T-helper 17 cell (primary cell): ENCODE measurements at regions not wholly inside any gene's neighbourhood (a gene's known extent, or its start where the extent isn't known, plus 50 kb on each side); places are given as distances from the start of the nearest gene placed in this dataset.
"Not testable (repeated sequence)": the region's sequence is repeated elsewhere in the genome, so short reads cannot be mapped to it uniquely, and the experiment has no call there.

Experiments used
- ATAC-seq: fragments of 150-1000 bp; cut with Tn5 transposase; 2 replicates; pipeline ENCODE4 v1.10.0; 2021; ENCODE audit warnings: mild to moderate bottlenecking, moderate library complexity
- DNase-seq, 3 donors: peaks; one replicate each; pipeline versions ENCODE4 v3.0.0 to v3.0.0-alpha.2; 2020 to 2021
- H3K9me3 ChIP-seq: one replicate; pipeline ENCODE4 v1.7.0; 2013; ENCODE audit warnings: low read length, mild to moderate bottlenecking; ENCODE audit not compliant: control insufficient read depth, poor library complexity, severe bottlenecking
- H3K27ac Mint-ChIP-seq: one replicate; pipeline ENCODE4 v1.8.0; 2022; ENCODE audit warnings: mild to moderate bottlenecking, moderate library complexity, mixed read lengths
- H3K27me3 Mint-ChIP-seq: one replicate; pipeline ENCODE4 v1.8.0; 2022; ENCODE audit warnings: mixed read lengths
- H3K36me3 Mint-ChIP-seq: one replicate; pipeline ENCODE4 v1.8.0; 2022; ENCODE audit warnings: low read depth, mixed read lengths
- H3K4me1 Mint-ChIP-seq: one replicate; pipeline ENCODE4 v1.8.0; 2022; ENCODE audit warnings: mild to moderate bottlenecking, mixed read lengths
- H3K4me3 Mint-ChIP-seq: one replicate; pipeline ENCODE4 v1.8.0; 2022; ENCODE audit warnings: mild to moderate bottlenecking, moderate library complexity, mixed read lengths

GRCh38 chr15:91424001-91424400, 323.9 kb downstream of the SV2B start:
- no peaks in the 10 kb centered on the region for H3K27me3 Mint-ChIP-seq
- H3K4me3 Mint-ChIP-seq: no peak overlapping the region
- peaks cover 18% of the 10 kb centered on the region for H3K4me1 Mint-ChIP-seq
- peaks cover 2% of the 10 kb centered on the region for H3K36me3 Mint-ChIP-seq
- H3K27ac Mint-ChIP-seq: no peak overlapping the region
- no peak for DNase-seq
- ATAC-seq: no peak
- no peaks in the 10 kb centered on the region for H3K9me3 ChIP-seq

- no peak overlapping the region for H3K27ac Mint-ChIP-seq
- ATAC-seq (peak; percentile 64), DNase-seq (no peak)
- H3K4me1 Mint-ChIP-seq: peaks cover 18% of the 10 kb centered on the region
- no peaks in the 10 kb centered on the region for H3K9me3 ChIP-seq
- no peak overlapping the region for H3K4me3 Mint-ChIP-seq
- H3K36me3 Mint-ChIP-seq: peaks cover 2% of the 10 kb centered on the region
- no peaks in the 10 kb centered on the region for H3K27me3 Mint-ChIP-seq
Observed at GRCh38 chr15:91426412-91426811, 326.4 kb downstream of the SV2B start.

- DNase-seq: no peak
- peaks cover 4% of the 10 kb centered on the region for H3K27me3 Mint-ChIP-seq
- H3K36me3 Mint-ChIP-seq: no peaks in the 10 kb centered on the region
- ATAC-seq: no peak
- no peak overlapping the region for H3K27ac Mint-ChIP-seq
- H3K4me3 Mint-ChIP-seq: no peak overlapping the region
- peaks cover 4% of the 10 kb centered on the region for H3K4me1 Mint-ChIP-seq
- no peaks in the 10 kb centered on the region for H3K9me3 ChIP-seq
Observed at GRCh38 chr15:91429973-91430372, 329.9 kb downstream of the SV2B start.

GRCh38 chr15:91431041-91431715, 331.1 kb downstream of the SV2B start:
- H3K4me1 Mint-ChIP-seq: peaks cover 4% of the 10 kb centered on the region
- H3K27me3 Mint-ChIP-seq: peaks cover 4% of the 10 kb centered on the region
- no peak overlapping the region for H3K27ac Mint-ChIP-seq
- no peaks in the 10 kb centered on the region for H3K36me3 Mint-ChIP-seq
- H3K9me3 ChIP-seq: no peaks in the 10 kb centered on the region
- no peak overlapping the region for H3K4me3 Mint-ChIP-seq
- DNase-seq (no peak), ATAC-seq (no peak)

GRCh38 chr15:91435113-91435512, 335.1 kb downstream of the SV2B start:
- no peak overlapping the region for H3K27ac Mint-ChIP-seq
- H3K27me3 Mint-ChIP-seq: peaks cover 4% of the 10 kb centered on the region

GRCh38 chr15:91444656-91445055, 344.6 kb downstream of the SV2B start:
- peaks cover 2% of the 10 kb centered on the region for H3K36me3 Mint-ChIP-seq
- H3K27ac Mint-ChIP-seq: no peak overlapping the region
- ATAC-seq: no peak

More at GRCh38 chr15:91435113-91435512, 335.1 kb downstream of the SV2B start:
- no peak for ATAC-seq
- Mint-ChIP-seq H3K4me1 (peaks cover 4% of the 10 kb centered on the region), H3K36me3 (peaks cover 2% of the 10 kb centered on the region), H3K4me3 (no peak overlapping the region)
- no peaks in the 10 kb centered on the region for H3K9me3 ChIP-seq
- no peak for DNase-seq

GRCh38 chr15:91445695-91446228, 345.7 kb downstream of the SV2B start:
- H3K36me3 Mint-ChIP-seq: no peaks in the 10 kb centered on the region
- no peaks in the 10 kb centered on the region for H3K9me3 ChIP-seq
- DNase-seq (no peak), ATAC-seq (no peak)
- H3K4me3 Mint-ChIP-seq: no peak overlapping the region
- no peak overlapping the region for H3K27ac Mint-ChIP-seq
- peaks cover 5% of the 10 kb centered on the region for H3K4me1 Mint-ChIP-seq
- H3K27me3 Mint-ChIP-seq: no peaks in the 10 kb centered on the region

More at GRCh38 chr15:91444656-91445055, 344.6 kb downstream of the SV2B start:
- no peaks in the 10 kb centered on the region for H3K27me3 Mint-ChIP-seq
- DNase-seq: no peak
- H3K9me3 ChIP-seq: no peaks in the 10 kb centered on the region
- no peak overlapping the region for H3K4me3 Mint-ChIP-seq
- H3K4me1 Mint-ChIP-seq: peaks cover 5% of the 10 kb centered on the region

GRCh38 chr15:91447991-91448644, 348.1 kb downstream of the SV2B start:
- Mint-ChIP-seq H3K4me1 (peaks cover 12% of the 10 kb centered on the region), H3K36me3 (no peaks in the 10 kb centered on the region), H3K4me3 (no peak overlapping the region), H3K27me3 (no peaks in the 10 kb centered on the region), H3K27ac (no peak overlapping the region)
- no peak for ATAC-seq
- DNase-seq: no peak
- H3K9me3 ChIP-seq: no peaks in the 10 kb centered on the region

GRCh38 chr15:91453376-91453775, 353.3 kb downstream of the SV2B start:
- not testable (repeated sequence) for H3K27me3 Mint-ChIP-seq, DNase-seq, H3K36me3 Mint-ChIP-seq, H3K4me1 Mint-ChIP-seq, ATAC-seq, H3K9me3 ChIP-seq
- peak overlapping the region; percentile 4 for H3K4me3 Mint-ChIP-seq
- peak overlapping the region; percentile 0 for H3K27ac Mint-ChIP-seq

GRCh38 chr15:91456251-91456718, 356.2 kb downstream of the SV2B start:
- no peak for ATAC-seq
- Mint-ChIP-seq H3K36me3 (peaks cover 6% of the 10 kb centered on the region), H3K27me3 (peaks cover 6% of the 10 kb centered on the region), H3K27ac (no peak overlapping the region), H3K4me1 (peaks cover 10% of the 10 kb centered on the region), H3K4me3 (no peak overlapping the region)
- H3K9me3 ChIP-seq: no peaks in the 10 kb centered on the region
- no peak for DNase-seq

- no peak overlapping the region for H3K4me3 Mint-ChIP-seq
- peaks cover 6% of the 10 kb centered on the region for H3K27me3 Mint-ChIP-seq
- no peak for ATAC-seq
- peaks cover 6% of the 10 kb centered on the region for H3K36me3 Mint-ChIP-seq
- peaks cover 10% of the 10 kb centered on the region for H3K4me1 Mint-ChIP-seq
- no peak for DNase-seq
- H3K27ac Mint-ChIP-seq: no peak overlapping the region
- no peaks in the 10 kb centered on the region for H3K9me3 ChIP-seq
Observed at GRCh38 chr15:91456921-91457320, 356.9 kb downstream of the SV2B start.

- ATAC-seq: no peak
- no peak overlapping the region for H3K4me3 Mint-ChIP-seq
- no peaks in the 10 kb centered on the region for H3K9me3 ChIP-seq
- peaks cover 6% of the 10 kb centered on the region for H3K27me3 Mint-ChIP-seq
- no peak overlapping the region for H3K27ac Mint-ChIP-seq
- H3K36me3 Mint-ChIP-seq: peaks cover 4% of the 10 kb centered on the region
- H3K4me1 Mint-ChIP-seq: peaks cover 2% of the 10 kb centered on the region
- no peak for DNase-seq
Observed at GRCh38 chr15:91461377-91461776, 361.3 kb downstream of the SV2B start.

GRCh38 chr15:91465086-91465485, 365.0 kb downstream of the SV2B start:
- H3K9me3 ChIP-seq: no peaks in the 10 kb centered on the region
- Mint-ChIP-seq H3K4me1 (peaks cover 19% of the 10 kb centered on the region), H3K4me3 (no peak overlapping the region), H3K36me3 (peaks cover 2% of the 10 kb centered on the region), H3K27me3 (no peaks in the 10 kb centered on the region), H3K27ac (no peak overlapping the region)
- DNase-seq (no peak), ATAC-seq (no peak)
